ENCODE measurements at regions not wholly inside any gene's neighbourhood (a gene's known extent, or its start where the extent isn't known, plus 50 kb on each side); places are given as distances from the start of the nearest gene placed in this dataset.

DNA sequence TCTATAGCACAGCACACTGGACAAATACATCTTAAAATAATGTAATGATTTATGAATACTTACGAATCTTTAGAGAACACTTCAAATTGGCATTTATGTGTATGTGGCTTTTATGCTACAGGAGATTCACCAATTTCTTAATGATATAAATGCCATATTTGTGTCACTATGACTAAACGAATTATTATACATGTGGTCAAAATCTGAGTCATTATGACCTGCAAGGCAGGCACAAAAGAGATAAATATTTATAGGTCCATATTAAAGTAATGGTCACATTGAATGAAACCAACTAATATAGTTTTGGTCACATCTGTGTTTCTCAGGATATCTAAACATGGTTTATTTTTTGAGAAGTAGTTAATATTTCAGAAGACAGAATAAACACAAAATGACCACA is 232.3 kb upstream of the SEMA6D start:
- no peaks in the 10 kb centered on the region for H3K27me3 ChIP-seq
- no peak overlapping the region for H3K27ac ChIP-seq
- no peak for DNase-seq
- TF ChIP-seq, protein P1, sequence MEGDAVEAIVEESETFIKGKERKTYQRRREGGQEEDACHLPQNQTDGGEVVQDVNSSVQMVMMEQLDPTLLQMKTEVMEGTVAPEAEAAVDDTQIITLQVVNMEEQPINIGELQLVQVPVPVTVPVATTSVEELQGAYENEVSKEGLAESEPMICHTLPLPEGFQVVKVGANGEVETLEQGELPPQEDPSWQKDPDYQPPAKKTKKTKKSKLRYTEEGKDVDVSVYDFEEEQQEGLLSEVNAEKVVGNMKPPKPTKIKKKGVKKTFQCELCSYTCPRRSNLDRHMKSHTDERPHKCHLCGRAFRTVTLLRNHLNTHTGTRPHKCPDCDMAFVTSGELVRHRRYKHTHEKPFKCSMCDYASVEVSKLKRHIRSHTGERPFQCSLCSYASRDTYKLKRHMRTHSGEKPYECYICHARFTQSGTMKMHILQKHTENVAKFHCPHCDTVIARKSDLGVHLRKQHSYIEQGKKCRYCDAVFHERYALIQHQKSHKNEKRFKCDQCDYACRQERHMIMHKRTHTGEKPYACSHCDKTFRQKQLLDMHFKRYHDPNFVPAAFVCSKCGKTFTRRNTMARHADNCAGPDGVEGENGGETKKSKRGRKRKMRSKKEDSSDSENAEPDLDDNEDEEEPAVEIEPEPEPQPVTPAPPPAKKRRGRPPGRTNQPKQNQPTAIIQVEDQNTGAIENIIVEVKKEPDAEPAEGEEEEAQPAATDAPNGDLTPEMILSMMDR (IDR thresholded peaks at IDR 0.05), result no peak
- no peak overlapping the region for H3K9ac ChIP-seq (ENCODE audit: low read depth in 2 of 2, low read length in 2 of 2)
- no peaks in the 10 kb centered on the region for H3K9me3 ChIP-seq
- intact Hi-C loops (cut with DNase I), result no loop called here
- H3K4me1 ChIP-seq, result no peaks in the 10 kb centered on the region
- H3K4me3 ChIP-seq, result no peak overlapping the region
- no peaks in the 10 kb centered on the region for H3K36me3 ChIP-seq

DNA sequence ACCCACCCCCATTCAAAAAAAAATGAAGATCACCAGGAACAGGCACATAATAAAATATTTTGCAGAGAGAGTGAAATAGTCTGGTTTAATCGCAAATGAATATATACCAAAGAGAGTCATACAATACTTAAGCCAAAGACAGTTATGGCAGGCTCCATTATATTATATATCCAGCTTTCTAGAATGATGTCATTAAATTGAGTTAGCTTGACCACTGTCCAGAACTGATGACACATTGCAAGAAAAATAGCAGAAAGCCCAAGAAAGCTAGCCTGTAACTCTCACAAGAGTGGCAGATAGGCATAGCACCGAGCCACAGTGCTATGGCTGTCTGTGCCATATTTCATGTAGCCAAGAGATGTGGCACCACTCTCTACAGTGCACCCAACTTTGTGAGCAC is 231.9 kb upstream of the SEMA6D start:
- TF ChIP-seq, protein P1 (IDR thresholded peaks at IDR 0.05), result no peak
- H3K4me1 ChIP-seq, result no peaks in the 10 kb centered on the region
- H3K9ac ChIP-seq (ENCODE audit: low read depth in 2 of 2, low read length in 2 of 2), result no peak overlapping the region
- no peak overlapping the region for H3K4me3 ChIP-seq
- DNase-seq, result no peak
- no peak overlapping the region for H3K27ac ChIP-seq
- no peaks in the 10 kb centered on the region for H3K27me3 ChIP-seq
- intact Hi-C loops (cut with DNase I), result no loop called here
- H3K36me3 ChIP-seq, result no peaks in the 10 kb centered on the region
- no peaks in the 10 kb centered on the region for H3K9me3 ChIP-seq

DNA sequence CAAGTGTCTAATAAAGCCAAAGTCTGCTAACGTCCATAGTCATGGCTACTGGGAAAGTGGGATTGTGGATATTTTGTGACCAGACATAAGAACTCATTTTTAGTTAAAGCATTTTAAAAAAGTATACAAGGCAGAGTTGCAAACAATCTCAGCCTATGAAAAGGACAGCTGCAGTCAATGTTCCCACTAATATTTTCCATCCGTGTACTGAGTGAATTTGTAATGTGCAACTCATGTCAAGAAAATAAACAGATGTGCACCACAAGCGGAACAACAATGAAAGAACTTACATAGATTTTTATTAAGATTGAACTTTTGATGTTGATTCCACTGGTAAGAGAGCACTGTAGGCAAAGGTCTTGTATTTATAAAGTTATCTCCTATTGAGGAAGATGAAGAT is 231.3 kb upstream of the SEMA6D start:
- H3K9me3 ChIP-seq, result no peaks in the 10 kb centered on the region
- no peak overlapping the region for H3K4me3 ChIP-seq
- H3K27ac ChIP-seq, result no peak overlapping the region
- no peaks in the 10 kb centered on the region for H3K27me3 ChIP-seq
- TF ChIP-seq, protein P1 (IDR thresholded peaks at IDR 0.05), result no peak
- no peak for DNase-seq
- no peaks in the 10 kb centered on the region for H3K4me1 ChIP-seq
- H3K9ac ChIP-seq (ENCODE audit: low read depth in 2 of 2, low read length in 2 of 2), result no peak overlapping the region
- H3K36me3 ChIP-seq, result no peaks in the 10 kb centered on the region
- intact Hi-C loops (cut with DNase I), result no loop called here

DNA sequence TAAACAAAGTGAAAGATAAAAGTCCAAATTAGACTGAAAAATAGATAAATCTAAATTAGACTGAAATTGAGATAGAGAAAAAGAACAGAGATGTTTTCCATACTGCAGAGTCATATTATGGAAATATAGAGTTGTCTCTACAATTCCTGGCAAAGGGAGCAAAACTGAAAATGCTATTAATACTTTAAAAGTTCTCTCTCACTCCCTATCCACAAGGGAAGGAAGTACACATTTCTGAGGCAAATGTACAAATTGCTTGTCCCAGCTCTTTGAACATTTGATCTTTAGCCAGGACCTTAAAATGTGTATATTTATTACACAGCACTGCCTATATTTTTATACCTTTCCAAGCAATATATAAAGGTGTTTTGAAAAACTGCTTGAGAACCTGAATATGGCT is 225.1 kb upstream of the SEMA6D start:
- Histone ChIP-seq H3K9ac (ENCODE audit: low read depth in 2 of 2, low read length in 2 of 2) (no peak overlapping the region), H3K36me3 (no peaks in the 10 kb centered on the region), H3K27ac (no peak overlapping the region), H3K9me3 (no peaks in the 10 kb centered on the region), H3K27me3 (no peaks in the 10 kb centered on the region), H3K4me3 (no peak overlapping the region), H3K4me1 (no peaks in the 10 kb centered on the region)
- DNase-seq, result no peak
- TF ChIP-seq, protein P1 (IDR thresholded peaks at IDR 0.05), result no peak
- intact Hi-C loops (cut with DNase I), result no loop called here

DNA sequence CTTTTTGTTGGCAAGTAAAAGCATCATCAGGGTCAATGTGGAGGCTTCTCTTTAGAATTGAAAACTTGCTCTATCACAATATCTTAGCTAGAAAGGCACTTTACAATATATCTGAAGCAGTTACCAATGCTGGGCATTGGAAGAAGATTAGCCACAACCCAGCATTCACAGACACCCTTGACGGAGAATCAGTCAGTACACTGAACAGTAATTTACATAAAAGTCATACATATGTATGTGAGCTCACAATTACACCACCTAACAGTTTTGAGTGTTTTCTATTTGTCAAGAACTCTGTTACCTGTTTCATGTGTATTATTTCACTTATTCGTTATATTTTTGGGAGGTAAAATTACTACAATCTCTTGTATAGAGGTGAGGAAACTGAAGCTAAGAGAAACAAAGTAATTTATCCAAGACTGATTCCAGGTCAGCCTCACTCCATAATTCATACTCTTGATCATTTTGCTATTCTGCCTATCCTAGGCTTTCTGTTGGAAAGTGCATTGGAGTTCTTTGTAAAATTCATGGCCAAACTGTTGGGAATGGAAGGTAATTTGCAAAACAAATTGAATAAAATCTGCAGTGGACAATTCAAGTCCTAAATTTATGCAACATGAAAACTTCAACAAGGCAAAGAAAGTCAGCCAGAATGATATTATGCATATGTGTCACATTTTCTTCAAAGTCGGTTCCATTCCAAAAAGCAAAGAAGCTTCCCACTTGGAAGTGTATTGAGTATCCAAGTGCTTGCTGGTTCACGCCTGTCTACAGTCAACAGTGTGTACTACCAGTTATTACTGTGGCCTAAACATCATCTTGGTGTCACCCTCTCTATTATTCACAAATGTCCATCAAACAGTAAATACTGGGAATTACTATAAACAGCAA is 223.7 kb upstream of the SEMA6D start:
- H3K27ac ChIP-seq, result no peak overlapping the region
- TF ChIP-seq, protein P1 (IDR thresholded peaks at IDR 0.05), result no peak
- H3K9me3 ChIP-seq, result no peaks in the 10 kb centered on the region
- H3K4me1 ChIP-seq, result no peaks in the 10 kb centered on the region
- intact Hi-C loops (cut with DNase I), result no loop called here
- no peak overlapping the region for H3K4me3 ChIP-seq
- H3K9ac ChIP-seq (ENCODE audit: low read depth in 2 of 2, low read length in 2 of 2), result no peak overlapping the region
- H3K27me3 ChIP-seq, result no peaks in the 10 kb centered on the region
- no peak for DNase-seq
- H3K36me3 ChIP-seq, result no peaks in the 10 kb centered on the region

Data from colonic mucosa (tissue), 4 donors.